ENCODE measurements at regions not wholly inside any gene's neighbourhood (a gene's known extent, or its start where the extent isn't known, plus 50 kb on each side); places are given as distances from the start of the nearest gene placed in this dataset.

DNA sequence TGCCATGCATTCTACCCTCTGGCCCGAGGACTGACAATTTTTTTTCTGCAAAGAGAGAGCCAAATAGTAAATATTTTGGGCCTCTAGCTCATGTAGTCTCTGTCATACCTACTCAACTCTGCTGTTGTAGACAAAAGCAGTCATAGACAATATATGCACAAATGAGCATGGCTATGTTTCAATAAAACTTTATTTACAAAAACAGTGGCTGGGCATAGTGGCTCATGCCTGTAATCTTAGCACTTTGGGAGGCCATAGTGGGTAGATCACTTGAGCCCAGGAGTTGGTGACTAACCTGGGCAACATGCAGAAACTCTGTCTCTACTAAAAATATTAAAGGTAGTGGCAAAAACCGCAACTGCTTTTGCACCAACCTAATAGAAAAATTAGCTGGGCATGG lies 153.7 kb upstream of the BTG1 start (continued):
- TF ChIP-seq, protein P1, sequence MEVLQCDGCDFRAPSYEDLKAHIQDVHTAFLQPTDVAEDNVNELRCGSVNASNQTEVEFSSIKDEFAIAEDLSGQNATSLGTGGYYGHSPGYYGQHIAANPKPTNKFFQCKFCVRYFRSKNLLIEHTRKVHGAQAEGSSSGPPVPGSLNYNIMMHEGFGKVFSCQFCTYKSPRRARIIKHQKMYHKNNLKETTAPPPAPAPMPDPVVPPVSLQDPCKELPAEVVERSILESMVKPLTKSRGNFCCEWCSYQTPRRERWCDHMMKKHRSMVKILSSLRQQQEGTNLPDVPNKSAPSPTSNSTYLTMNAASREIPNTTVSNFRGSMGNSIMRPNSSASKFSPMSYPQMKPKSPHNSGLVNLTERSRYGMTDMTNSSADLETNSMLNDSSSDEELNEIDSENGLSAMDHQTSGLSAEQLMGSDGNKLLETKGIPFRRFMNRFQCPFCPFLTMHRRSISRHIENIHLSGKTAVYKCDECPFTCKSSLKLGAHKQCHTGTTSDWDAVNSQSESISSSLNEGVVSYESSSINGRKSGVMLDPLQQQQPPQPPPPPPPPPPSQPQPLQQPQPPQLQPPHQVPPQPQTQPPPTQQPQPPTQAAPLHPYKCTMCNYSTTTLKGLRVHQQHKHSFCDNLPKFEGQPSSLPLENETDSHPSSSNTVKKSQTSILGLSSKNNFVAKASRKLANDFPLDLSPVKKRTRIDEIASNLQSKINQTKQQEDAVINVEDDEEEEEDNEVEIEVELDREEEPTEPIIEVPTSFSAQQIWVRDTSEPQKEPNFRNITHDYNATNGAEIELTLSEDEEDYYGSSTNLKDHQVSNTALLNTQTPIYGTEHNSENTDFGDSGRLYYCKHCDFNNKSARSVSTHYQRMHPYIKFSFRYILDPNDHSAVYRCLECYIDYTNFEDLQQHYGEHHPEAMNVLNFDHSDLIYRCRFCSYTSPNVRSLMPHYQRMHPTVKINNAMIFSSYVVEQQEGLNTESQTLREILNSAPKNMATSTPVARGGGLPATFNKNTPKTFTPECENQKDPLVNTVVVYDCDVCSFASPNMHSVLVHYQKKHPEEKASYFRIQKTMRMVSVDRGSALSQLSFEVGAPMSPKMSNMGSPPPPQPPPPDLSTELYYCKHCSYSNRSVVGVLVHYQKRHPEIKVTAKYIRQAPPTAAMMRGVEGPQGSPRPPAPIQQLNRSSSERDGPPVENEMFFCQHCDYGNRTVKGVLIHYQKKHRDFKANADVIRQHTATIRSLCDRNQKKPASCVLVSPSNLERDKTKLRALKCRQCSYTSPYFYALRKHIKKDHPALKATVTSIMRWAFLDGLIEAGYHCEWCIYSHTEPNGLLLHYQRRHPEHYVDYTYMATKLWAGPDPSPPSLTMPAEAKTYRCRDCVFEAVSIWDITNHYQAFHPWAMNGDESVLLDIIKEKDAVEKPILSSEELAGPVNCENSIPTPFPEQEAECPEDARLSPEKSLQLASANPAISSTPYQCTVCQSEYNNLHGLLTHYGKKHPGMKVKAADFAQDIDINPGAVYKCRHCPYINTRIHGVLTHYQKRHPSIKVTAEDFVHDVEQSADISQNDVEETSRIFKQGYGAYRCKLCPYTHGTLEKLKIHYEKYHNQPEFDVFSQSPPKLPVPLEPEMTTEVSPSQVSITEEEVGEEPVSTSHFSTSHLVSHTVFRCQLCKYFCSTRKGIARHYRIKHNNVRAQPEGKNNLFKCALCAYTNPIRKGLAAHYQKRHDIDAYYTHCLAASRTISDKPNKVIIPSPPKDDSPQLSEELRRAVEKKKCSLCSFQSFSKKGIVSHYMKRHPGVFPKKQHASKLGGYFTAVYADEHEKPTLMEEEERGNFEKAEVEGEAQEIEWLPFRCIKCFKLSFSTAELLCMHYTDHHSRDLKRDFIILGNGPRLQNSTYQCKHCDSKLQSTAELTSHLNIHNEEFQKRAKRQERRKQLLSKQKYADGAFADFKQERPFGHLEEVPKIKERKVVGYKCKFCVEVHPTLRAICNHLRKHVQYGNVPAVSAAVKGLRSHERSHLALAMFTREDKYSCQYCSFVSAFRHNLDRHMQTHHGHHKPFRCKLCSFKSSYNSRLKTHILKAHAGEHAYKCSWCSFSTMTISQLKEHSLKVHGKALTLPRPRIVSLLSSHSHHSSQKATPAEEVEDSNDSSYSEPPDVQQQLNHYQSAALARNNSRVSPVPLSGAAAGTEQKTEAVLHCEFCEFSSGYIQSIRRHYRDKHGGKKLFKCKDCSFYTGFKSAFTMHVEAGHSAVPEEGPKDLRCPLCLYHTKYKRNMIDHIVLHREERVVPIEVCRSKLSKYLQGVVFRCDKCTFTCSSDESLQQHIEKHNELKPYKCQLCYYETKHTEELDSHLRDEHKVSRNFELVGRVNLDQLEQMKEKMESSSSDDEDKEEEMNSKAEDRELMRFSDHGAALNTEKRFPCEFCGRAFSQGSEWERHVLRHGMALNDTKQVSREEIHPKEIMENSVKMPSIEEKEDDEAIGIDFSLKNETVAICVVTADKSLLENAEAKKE (CRISPR knock-in tag; IDR thresholded peaks at IDR 0.05) = no peak
- no peak for TF ChIP-seq NANOG (IDR thresholded peaks at IDR 0.05; ENCODE audit: borderline replicate concordance)
- no peak for TF ChIP-seq CREB1 (CRISPR knock-in tag; IDR thresholded peaks at IDR 0.05; ENCODE audit: low read depth)
- TF ChIP-seq EZH2 (IDR thresholded peaks at IDR 0.05; ENCODE audit: low read depth, unreplicated experiment) = no peak
- TF ChIP-seq, protein P2, sequence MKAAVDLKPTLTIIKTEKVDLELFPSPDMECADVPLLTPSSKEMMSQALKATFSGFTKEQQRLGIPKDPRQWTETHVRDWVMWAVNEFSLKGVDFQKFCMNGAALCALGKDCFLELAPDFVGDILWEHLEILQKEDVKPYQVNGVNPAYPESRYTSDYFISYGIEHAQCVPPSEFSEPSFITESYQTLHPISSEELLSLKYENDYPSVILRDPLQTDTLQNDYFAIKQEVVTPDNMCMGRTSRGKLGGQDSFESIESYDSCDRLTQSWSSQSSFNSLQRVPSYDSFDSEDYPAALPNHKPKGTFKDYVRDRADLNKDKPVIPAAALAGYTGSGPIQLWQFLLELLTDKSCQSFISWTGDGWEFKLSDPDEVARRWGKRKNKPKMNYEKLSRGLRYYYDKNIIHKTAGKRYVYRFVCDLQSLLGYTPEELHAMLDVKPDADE (IDR thresholded peaks at IDR 0.05) = no peak
- no peak for TF ChIP-seq ZNF114 (CRISPR knock-in tag; IDR thresholded peaks at IDR 0.05)

DNA sequence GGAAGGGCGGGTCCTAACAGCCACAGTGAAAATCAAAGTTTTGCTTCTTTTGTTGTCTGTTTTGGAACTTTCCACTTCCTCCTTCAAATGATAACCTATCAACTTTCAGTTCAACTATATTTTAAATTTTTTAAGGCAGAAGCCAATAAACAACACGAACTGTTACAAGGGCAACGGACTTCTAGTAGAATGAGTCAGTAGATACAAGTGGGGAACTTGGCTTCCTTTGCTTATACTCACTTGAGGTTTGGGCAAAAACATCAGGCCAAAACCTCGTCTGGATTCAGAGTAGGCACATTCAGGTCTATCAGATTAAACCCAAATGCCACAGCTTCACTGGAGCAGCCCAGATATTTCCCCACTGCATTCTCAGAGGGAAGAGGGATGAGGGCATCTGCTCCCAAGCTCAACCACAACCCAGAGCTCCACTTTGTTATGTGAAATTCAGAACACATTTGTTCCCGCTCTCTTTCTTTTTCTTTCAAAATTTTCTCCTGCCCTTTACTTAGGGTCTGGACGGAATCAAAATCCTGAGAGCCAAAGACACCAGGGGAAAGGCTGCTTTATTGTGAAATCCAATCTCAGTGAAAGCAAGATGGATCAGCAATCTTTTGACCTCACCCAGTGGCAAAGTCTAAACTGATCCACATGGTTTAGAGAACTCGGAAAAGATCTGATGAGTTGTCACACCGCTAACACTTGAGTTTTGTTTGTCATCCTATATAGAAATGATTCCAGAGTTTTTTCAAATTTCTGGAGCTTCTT lies 152.5 kb upstream of the BTG1 start:
- peaks cover 2% of the 10 kb centered on the region for H3K27me3 Mint-ChIP-seq (ENCODE audit: insufficient read depth, low read depth, poor library complexity)
- H3K36me3 Mint-ChIP-seq (ENCODE audit: low read depth) = no peaks in the 10 kb centered on the region
- Histone ChIP-seq H3K27me3 (ENCODE audit: insufficient read depth) (no peaks in the 10 kb centered on the region), H3K4me2 (no peak overlapping the region), H3K9me2 (ENCODE audit: insufficient read depth) (peaks cover 5% of the 10 kb centered on the region; the same call in 1 of the 2 replicates), H2AFZ (peak overlapping the region; percentile 74; the same call in 1 of the 2 replicates), H3K4me3 (no peak overlapping the region), H4K20me1 (replicated peaks; ENCODE audit: insufficient read depth) (no peaks in the 10 kb centered on the region), H3K4me1 (ENCODE audit: insufficient read depth) (peaks cover 2% of the 10 kb centered on the region), H3K27ac (ENCODE audit: low read depth) (no peak overlapping the region), H3K36me3 (ENCODE audit: insufficient read depth) (no peaks in the 10 kb centered on the region), H3F3A (replicated peaks; ENCODE audit: low read depth) (no peaks in the 10 kb centered on the region), H3K79me2 (replicated peaks; ENCODE audit: insufficient read depth) (no peaks in the 10 kb centered on the region)
- ATAC-seq = no peak
- no peak overlapping the region for H3K27ac Mint-ChIP-seq
- TF ChIP-seq JUNB (IDR thresholded peaks at IDR 0.05; ENCODE audit: unreplicated experiment) (no peak), POLR2AphosphoS5 (IDR thresholded peaks at IDR 0.05; ENCODE audit: low read depth) (no peak), EZH2phosphoT487 (IDR thresholded peaks at IDR 0.05; ENCODE audit: unreplicated experiment) (no peak), ZNF114 (CRISPR knock-in tag; IDR thresholded peaks at IDR 0.05) (no peak), CREB1 (CRISPR knock-in tag; IDR thresholded peaks at IDR 0.05; ENCODE audit: low read depth) (no peak), NANOG (IDR thresholded peaks at IDR 0.05; ENCODE audit: borderline replicate concordance) (no peak)
- TF ChIP-seq, protein P2 (IDR thresholded peaks at IDR 0.05) = no peak
- H3K4me3 Mint-ChIP-seq = no peak overlapping the region
- H3K4me1 Mint-ChIP-seq = peaks cover 6% of the 10 kb centered on the region; the same call in 2 of the 3 replicates
- no peaks in the 10 kb centered on the region for H3K9me3 Mint-ChIP-seq
- no peak for DNase-seq (ENCODE audit: low spot score)

All from GM23338 (cell line).